C4-2B (cell line): ENCODE measurements at regions not wholly inside any gene's neighbourhood (a gene's known extent, or its start where the extent isn't known, plus 50 kb on each side); places are given as distances from the start of the nearest gene placed in this dataset.

Experiments used
- CTCF ChIP-seq: fragments of 450-650 bp; conservative IDR thresholded peaks from 2 replicates; pipeline ENCODE4 v1.5.1; 2017; ENCODE audit warnings: mild to moderate bottlenecking
- ZFX ChIP-seq: fragments of 450-650 bp; IDR thresholded peaks from 2 replicates; pipeline ENCODE4 v1.6.1; 2017

- no peak for TF ChIP-seq CTCF
- no peak for TF ChIP-seq ZFX
Measured at GRCh38 chr2:64792995-64793639, 139.4 kb upstream of the SERTAD2 start.
